Heart right ventricle (tissue), 16 donors: ENCODE measurements at regions not wholly inside any gene's neighbourhood (a gene's known extent, or its start where the extent isn't known, plus 50 kb on each side); places are given as distances from the start of the nearest gene placed in this dataset.

ENCODE experiments used
- ATAC-seq, 8 donors: fragments of 200-7000 bp; cut with Tn5 transposase; one replicate each; pipeline ENCODE4 v1.9.1; 2020; ENCODE audit warnings: mild to moderate bottlenecking in 8 of 8, moderate library complexity in 8 of 8, moderate number of reproducible peaks in 1 of 8
- DNase-seq, 2 donors: peaks; one replicate each; pipeline ENCODE4 v3.0.0-alpha.2; 2020
- H3K27ac ChIP-seq, 10 donors: fragments of 200-600 bp; sonication (generic) in 2 of 10; one replicate each; pipeline versions ENCODE4 v1.5.0 to v1.8.0; 2020 to 2022; ENCODE audit warnings: mild to moderate bottlenecking in 3 of 10
- H3K27me3 ChIP-seq, 7 donors: fragments of 200-600 bp; one replicate each; pipeline ENCODE4 v1.8.0; 2021 to 2022; ENCODE audit warnings: mild to moderate bottlenecking in 2 of 7
- H3K36me3 ChIP-seq, 9 donors: fragments of 200-600 bp; sonication (generic) in 1 of 9; one replicate each; pipeline versions ENCODE4 v1.5.0 to v1.8.0; 2020 to 2022; ENCODE audit warnings: mild to moderate bottlenecking in 2 of 9
- H3K4me1 ChIP-seq, 9 donors: fragments of 200-600 bp; sonication (generic) in 1 of 9; one replicate each; pipeline versions ENCODE4 v1.5.0 to v1.8.0; 2020 to 2022; ENCODE audit warnings: mild to moderate bottlenecking in 4 of 9
- H3K4me3 ChIP-seq, 10 donors: fragments of 200-600 bp; sonication (generic) in 2 of 10; one replicate each; pipeline versions ENCODE4 v1.5.0 to v1.8.0; 2020 to 2022; ENCODE audit warnings: mild to moderate bottlenecking in 7 of 10, moderate library complexity in 2 of 10
- H3K9me3 ChIP-seq, 11 donors: fragments of 200-600 bp in 10 of 11; sonication (generic) in 2 of 11; one replicate each; pipeline versions ENCODE4 v1.5.0 to v1.8.0; 2013 to 2022; ENCODE audit warnings: mild to moderate bottlenecking in 2 of 11, control low read depth in 1 of 11, moderate library complexity in 1 of 11
- CTCF ChIP-seq, 9 donors: fragments of 200-600 bp; sonication (generic) in 2 of 9; IDR thresholded peaks; one replicate each; pipeline versions ENCODE4 v1.5.0 to v1.8.0; 2021 to 2022; ENCODE audit warnings: antibody characterized with exemption in 9 of 9, mild to moderate bottlenecking in 5 of 9, moderate library complexity in 1 of 9
- WGBS, 2 donors: extraction: QIAGEN DNeasy Blood & Tissue Kit; methylation state at CpG; one replicate each; pipeline ENCODE4 v1.1.7; 2013; ENCODE audit warnings: inconsistent platforms in 1 of 2; 5-methylcytosine and 5-hydroxymethylcytosine counted together
- intact Hi-C, 10 donors: fragments of 100-400 bp; cut with DNase I; formaldehyde crosslinking; loops; one replicate each; pipeline versions ENCODE4 v1.11.1 to v1.14.2; 2022
- donor health status: Arrhythmogenic right ventricular cardiomyopathy.
- donor health status: ischemic (EF 13 %, LVEDD 7.1; RV severe dilation, severe dysfunction).
- donor health status: healthy with polysubstance abuse.
- donor health status: DM: no; HTN: yes; CAD: no.
- donor health status: DM: no; HTN: no; CAD: no.
- donor health status: ischemic (EF 25% LVEDD 6.9; RV normal size, moderate dysfunction).
- donor health status: ischemic (EF 25% LVEDD 5.7; RV mildly dilated, moderate dysfunction).
- donor health status: healthy.
- donor health status: DM: yes; HTN: yes; CAD: no.
- donor health status: Ischemic cardiomyopathy.
- donor health status: ischemic (EF 35%, LVEDD 5.7; RV mildly dilated, moderate dysfunction).
- donor health status: nonischemic (EF 11% LVEDD 7.7; RV severe dilation, severe dysfunction).
- donor health status: DM: yes; HTN: yes; CAD: no.
- donor health status: PGD.
- donor health status: ischemic (EF 29% LVEDD 5.4; RV normal size, mild dysfunction).
- donor health status: nonischemic (EF 23%, LVEDD 6.1; RV moderate dilation, normal function).

GRCh38 chr3:144523396-144523795 is 551.8 kb downstream of the DIPK2A start:
- H3K9me3 ChIP-seq: peaks cover 0 to 5% (median 0%) of the 10 kb centered on the region in 11 donors
- no peak for ATAC-seq
- H3K4me1 ChIP-seq: no peaks in the 10 kb centered on the region
- H3K27ac ChIP-seq: no peak overlapping the region
- no peak for TF ChIP-seq CTCF (IDR thresholded peaks at IDR 0.05)
- DNase-seq: no peak
- no peaks in the 10 kb centered on the region for H3K27me3 ChIP-seq
- 84 to 88% methylated on average over 2 of the region's 2 CpGs for WGBS, 2 donors
- H3K36me3 ChIP-seq: no peaks in the 10 kb centered on the region
- H3K4me3 ChIP-seq: no peak overlapping the region
- intact Hi-C loops: no loop called here

- DNase-seq (no peak), ATAC-seq (no peak)
- H3K9me3 ChIP-seq: peaks cover 0 to 5% (median 0%) of the 10 kb centered on the region in 11 donors
- H3K27ac ChIP-seq: no peak overlapping the region
- no peak for TF ChIP-seq CTCF (IDR thresholded peaks at IDR 0.05)
- no peaks in the 10 kb centered on the region for H3K27me3 ChIP-seq
- no peak overlapping the region for H3K4me3 ChIP-seq
- intact Hi-C loops: no loop called here
- no peaks in the 10 kb centered on the region for H3K4me1 ChIP-seq
- H3K36me3 ChIP-seq: no peaks in the 10 kb centered on the region
These were observed 552.9 kb downstream of the DIPK2A start for GRCh38 chr3:144524531-144524930.

GRCh38 chr3:144529566-144529965 is 557.9 kb downstream of the DIPK2A start:
- Histone ChIP-seq H3K27ac (no peak overlapping the region), H3K4me3 (no peak overlapping the region), H3K36me3 (no peaks in the 10 kb centered on the region), H3K27me3 (no peaks in the 10 kb centered on the region), H3K9me3 (peaks cover 0 to 3% (median 0%) of the 10 kb centered on the region in 11 donors), H3K4me1 (no peaks in the 10 kb centered on the region)
- intact Hi-C loops: no loop called here
- WGBS, 2 donors: 62 to 68% methylated on average over 1 of the region's 1 CpG
- no peak for DNase-seq
- no peak for TF ChIP-seq CTCF (IDR thresholded peaks at IDR 0.05)
- no peak for ATAC-seq

- Histone ChIP-seq H3K4me1 (no peaks in the 10 kb centered on the region), H3K4me3 (no peak overlapping the region), H3K27me3 (no peaks in the 10 kb centered on the region), H3K9me3 (peaks cover 0 to 11% (median 0%) of the 10 kb centered on the region in 11 donors), H3K27ac (no peak overlapping the region), H3K36me3 (no peaks in the 10 kb centered on the region)
- no peak for ATAC-seq
- DNase-seq: no peak
- 58 to 66% methylated on average over 4 of the region's 4 CpGs for WGBS, 2 donors
- TF ChIP-seq CTCF (IDR thresholded peaks at IDR 0.05): no peak
- intact Hi-C loops: no loop called here
These were observed 573.2 kb downstream of the DIPK2A start for GRCh38 chr3:144544871-144545270.

- DNase-seq (no peak), ATAC-seq (no peak)
- intact Hi-C loops: no loop called here
- Histone ChIP-seq H3K4me3 (no peak overlapping the region), H3K4me1 (no peaks in the 10 kb centered on the region), H3K27me3 (no peaks in the 10 kb centered on the region), H3K27ac (no peak overlapping the region), H3K9me3 (no peaks in the 10 kb centered on the region), H3K36me3 (no peaks in the 10 kb centered on the region)
- no peak for TF ChIP-seq CTCF (IDR thresholded peaks at IDR 0.05)
- 81 to 85% methylated on average over 2 of the region's 2 CpGs for WGBS, 2 donors
These were observed 574.9 kb downstream of the DIPK2A start for GRCh38 chr3:144546539-144546938.
